Tibial nerve (tissue), 3 donors: ENCODE measurements at regions not wholly inside any gene's neighbourhood (a gene's known extent, or its start where the extent isn't known, plus 50 kb on each side); places are given as distances from the start of the nearest gene placed in this dataset.
"Not testable (repeated sequence)": the region's sequence is repeated elsewhere in the genome, so short reads cannot be mapped to it uniquely, and the experiment has no call there.

Experiments
- CTCF ChIP-seq, 5 experiments: fragments of 200-600 bp in 3 of 5; fragments of 450-650 bp in 2 of 5; sonication (generic) in 3 of 5; IDR thresholded peaks; one replicate each; pipeline ENCODE4 v1.5.1; 2016 to 2019; ENCODE audit warnings: antibody characterized with exemption in 5 of 5, mild to moderate bottlenecking in 3 of 5, moderate library complexity in 2 of 5
- POLR2A ChIP-seq, 2 donors: fragments of 450-650 bp; IDR thresholded peaks; one replicate each; pipeline ENCODE4 v1.6.1; 2017; ENCODE audit warnings: antibody characterized with exemption in 2 of 2, mild to moderate bottlenecking in 2 of 2, moderate library complexity in 2 of 2

- not testable (repeated sequence) for TF ChIP-seq CTCF, POLR2A (IDR thresholded peaks at IDR 0.05)
Measured at GRCh38 chr21:22194986-22195385, 1196.8 kb downstream of the NCAM2 start.
